GM19463 (cell line): ENCODE measurements at regions not wholly inside any gene's neighbourhood (a gene's known extent, or its start where the extent isn't known, plus 50 kb on each side); places are given as distances from the start of the nearest gene placed in this dataset.
"Not testable (repeated sequence)": the region's sequence is repeated elsewhere in the genome, so short reads cannot be mapped to it uniquely, and the experiment has no call there.

Experiments used
- ATAC-seq: cut with Tn5 transposase; IDR thresholded peaks from one replicate; pipeline ENCODE4 v1.9.1; 2021; ENCODE audit warnings: mild to moderate bottlenecking, moderate library complexity; ENCODE audit not compliant: unreplicated experiment

DNA sequence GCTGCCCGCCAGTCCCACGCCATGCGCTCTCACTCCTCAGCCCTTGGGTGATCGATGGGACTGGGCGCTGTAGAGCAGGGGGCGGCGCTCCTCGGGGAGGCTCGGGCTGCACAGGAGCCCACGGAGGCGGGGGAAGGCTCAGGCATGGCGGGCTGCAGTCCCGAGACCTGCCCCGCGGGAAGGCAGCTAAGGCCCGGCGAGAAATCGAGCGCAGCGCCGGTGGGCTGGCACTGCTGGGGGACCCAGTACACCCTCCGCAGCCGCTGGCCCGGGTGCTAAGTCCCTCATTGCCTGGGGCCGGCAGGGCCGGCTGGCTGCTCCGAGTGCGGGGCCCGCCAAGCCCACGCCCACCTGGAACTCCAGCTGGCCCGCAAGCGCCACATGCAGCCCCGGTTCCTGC, 102.2 kb upstream of the PDE10A start:
- ATAC-seq = not testable (repeated sequence)

DNA sequence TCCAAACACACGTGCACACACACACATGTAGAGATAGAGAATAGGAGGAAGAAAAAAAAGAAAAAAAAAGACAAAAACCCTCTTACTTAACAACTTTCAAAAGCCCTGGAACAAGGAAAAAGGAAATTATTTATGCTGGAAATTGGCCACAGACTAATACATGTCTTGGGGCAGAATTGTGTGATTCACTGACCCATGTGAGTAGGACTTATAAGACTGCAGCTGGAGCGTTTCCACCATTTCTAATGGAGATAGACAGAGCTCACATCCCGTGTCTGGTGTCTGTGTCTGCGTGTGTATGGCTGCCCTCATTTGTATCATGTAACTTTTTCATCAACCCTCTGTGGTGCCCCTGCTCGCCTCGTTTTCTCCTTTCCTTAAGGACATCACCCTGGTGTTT, 99.8 kb upstream of the PDE10A start:
- ATAC-seq = no peak

DNA sequence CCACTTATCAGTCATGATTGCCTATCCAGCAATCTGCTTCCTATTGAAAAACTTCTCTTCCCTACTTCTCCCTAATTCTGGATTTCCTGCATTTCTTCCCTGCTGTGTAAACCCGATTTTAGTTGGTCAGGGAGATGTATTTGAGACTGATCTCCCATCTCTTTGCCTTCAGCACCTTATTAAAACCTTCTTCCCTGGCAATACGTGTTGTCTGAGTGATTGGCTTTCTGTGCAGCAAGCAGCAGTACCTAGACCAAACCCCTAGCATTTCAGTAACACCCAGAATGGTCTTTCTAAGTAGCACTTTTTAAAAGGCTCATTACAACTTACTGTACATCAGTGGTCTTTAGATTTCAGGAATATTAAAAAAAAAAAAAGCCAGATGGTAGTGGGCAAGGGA, 99.1 kb upstream of the PDE10A start:
- no peak for ATAC-seq

DNA sequence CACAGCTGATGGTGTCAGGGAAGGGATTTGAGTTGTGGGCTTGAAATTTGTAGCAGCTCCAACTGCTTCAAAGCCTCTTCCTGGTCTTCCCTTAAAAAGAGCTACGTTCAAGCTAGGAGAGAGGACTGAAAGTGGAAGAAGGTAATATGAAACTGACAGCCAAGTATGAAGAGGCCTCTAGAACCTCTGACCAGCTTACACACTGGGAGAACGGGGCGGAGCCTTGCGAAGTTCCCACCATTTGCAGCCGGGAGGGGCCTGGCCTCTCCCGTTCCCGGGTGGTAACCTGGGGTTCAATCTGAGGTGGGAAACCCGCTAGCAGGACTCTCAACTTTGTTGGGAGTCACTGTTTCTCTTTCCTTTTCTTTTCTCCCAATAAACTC, 97.8 kb upstream of the PDE10A start:
- ATAC-seq = no peak

DNA sequence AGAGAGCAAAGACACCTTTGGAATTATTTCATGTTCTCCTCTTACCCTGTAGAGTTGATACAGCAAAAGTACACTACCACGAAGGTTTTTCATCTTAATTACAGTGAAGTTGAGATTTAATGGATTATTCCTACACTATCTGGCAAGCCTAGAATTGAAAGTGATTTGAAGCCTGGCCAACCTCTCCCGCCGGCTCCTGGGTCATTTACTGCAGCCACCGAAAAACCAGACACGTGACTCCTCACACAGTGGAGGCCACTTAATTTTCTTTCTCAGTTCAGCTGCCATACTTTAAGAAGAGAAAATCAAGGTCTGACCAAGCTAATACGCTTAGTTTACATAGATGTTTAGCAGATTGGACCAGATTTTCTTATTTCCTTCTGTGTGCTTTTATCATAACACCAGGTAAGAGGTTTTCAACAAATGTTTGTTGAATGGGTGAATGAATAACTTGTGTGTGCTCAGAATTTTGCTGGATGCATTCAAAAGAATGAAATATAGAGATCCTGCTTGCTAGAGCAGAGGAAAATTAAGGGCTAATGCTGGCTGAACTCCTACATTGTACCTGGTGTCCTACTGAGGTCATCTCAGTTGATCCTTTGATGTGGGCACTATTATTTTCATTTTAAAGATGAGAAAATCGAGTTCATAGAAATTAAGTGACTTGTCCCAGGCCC, 97.2 kb upstream of the PDE10A start:
- no peak for ATAC-seq

DNA sequence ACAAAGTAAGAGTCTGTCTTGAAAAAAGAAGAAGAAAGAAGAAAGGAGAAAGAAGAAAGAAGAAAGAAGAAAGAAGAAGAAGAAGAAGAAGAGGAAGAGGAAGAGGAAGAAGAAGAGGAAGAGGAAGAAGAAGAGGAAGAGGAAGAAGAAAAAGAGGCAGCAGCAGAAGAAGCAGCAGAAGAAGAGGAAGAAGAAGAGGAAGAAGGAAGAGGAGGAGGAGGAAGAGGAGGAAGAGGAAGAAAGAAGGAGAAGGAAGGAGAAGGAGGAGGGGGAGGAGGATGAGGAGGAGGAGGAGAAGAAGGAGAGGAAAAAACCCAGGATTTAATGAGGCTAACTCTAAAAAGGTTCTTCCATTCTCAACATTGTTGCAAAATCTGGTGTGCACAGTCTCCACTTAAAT, 95.4 kb upstream of the PDE10A start:
- no peak for ATAC-seq

DNA sequence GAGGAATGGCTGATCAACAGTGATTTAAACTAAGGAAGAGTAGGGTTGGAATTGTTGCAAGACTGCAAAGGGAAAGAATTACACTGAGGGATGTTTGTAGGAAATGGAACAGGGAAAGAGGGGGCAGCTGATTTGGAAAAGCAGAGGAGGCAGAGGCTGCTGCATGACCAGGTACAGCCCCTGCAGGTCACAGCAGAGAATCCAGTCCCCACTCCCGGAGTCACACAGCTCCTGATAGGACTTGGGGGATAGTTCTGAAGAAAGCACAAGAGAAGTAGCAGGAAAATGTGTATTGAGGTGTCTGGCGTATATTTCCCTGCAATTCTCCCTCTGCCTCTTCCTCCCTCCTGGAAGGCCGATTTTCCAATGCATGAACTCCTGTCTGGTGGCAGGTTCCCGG, 92.5 kb upstream of the PDE10A start:
- no peak for ATAC-seq

DNA sequence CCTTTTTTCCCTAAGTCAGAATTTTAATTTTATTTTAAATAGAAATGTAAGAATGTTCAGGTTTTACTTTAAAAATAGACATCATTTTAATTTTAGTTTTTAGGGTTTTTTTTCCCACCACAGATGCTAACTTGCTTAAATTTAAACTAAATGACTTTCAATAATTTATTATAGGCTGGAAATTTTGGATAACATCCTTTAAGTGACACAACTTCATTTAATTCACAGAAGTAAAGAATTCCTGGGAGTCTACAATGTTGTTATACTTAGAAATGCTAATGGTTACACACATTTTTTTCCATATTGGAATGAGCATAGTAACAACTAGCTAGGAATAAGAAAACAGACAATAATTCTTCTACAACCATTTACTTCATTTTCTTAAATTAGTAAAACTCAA, 90.5 kb upstream of the PDE10A start:
- no peak for ATAC-seq

DNA sequence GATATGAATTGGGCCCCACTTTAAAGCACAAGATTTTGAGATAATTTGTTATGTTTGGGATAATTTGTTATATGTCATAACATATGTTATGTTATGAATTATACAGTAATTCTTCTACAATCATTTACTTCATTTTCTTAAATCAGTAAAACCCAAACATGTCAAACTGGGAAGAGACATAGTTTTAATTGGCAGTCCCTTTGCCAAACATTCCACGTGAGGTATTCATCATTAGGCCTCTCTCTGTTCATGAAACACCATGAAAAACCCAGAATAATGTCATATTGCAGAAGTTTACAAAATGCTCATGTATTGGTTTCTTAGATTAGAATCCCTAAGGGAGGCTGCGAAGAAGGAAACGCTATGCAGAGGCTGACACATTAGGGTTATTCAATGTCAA, 89.4 kb upstream of the PDE10A start:
- no peak for ATAC-seq

DNA sequence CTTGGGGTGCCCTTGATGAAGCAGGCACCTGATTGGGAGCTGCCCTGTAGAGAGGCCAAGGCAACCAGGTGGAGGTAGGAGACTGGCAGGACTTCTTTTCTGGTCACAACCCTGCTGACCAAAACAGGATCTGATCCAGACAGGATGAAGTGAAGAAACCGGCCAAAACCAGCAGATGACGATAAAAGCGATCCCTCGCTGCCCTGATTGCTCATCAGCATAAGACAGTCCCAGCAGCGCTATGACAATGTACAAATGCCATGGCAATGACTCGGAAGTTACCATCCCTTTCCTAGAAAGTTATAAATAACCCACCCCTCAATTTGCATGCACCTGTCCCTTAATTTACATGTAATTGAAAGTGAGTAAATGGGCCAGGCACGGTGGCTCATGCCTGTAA, 88.4 kb upstream of the PDE10A start:
- ATAC-seq = no peak

DNA sequence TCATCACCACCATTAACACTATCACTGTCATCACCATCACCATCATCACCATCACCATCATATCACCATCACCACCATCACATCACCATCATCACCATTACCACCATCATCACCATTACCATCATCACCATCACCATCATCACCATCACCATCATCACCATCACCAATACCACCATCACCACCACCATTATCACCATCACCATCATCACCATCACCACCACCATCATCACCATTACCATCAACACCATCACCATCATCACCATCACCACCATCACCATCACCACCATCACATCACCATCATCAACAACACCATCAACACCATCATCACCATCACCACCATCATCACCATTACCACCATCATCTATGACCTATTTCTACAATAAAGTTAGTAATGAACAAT, 86.1 kb upstream of the PDE10A start:
- no peak for ATAC-seq

DNA sequence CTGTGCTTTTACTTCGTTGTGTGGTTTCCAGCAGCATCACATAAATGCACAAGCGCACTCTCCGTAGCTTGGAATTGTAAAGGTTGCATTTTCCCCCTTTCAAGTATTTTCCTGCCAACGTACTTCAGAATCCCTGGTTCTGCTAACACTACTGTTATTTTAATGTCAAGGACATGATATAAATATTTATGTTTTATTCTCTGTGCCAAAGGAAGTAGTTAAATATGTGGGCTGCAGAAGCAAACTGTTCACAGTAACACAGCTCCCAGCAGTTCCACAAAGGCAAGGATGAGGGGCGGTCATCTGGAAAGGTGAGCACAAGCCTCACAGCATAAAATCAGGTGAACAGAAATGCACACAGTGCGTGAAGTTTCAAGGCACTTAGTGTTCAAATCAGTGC, 85.3 kb upstream of the PDE10A start:
- no peak for ATAC-seq

DNA sequence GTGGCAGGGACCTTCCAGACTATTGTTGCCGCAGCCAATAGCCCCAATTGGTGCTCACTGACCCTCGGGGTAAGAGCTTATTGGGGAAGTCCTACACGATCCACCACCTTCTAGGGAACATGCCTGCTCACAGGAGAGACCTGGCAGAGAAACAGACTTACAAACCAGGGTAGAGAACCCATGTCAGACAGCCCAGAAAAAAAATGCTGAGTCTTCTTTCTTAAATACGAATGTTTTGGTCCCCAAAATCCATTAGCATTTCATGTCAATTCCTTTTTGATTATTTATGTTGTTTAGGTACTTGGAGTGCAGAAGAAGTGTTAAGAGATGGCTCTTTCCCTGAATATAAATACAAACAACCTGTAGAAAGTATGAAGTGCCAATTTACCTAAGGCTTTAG, 84.9 kb upstream of the PDE10A start:
- no peak for ATAC-seq

DNA sequence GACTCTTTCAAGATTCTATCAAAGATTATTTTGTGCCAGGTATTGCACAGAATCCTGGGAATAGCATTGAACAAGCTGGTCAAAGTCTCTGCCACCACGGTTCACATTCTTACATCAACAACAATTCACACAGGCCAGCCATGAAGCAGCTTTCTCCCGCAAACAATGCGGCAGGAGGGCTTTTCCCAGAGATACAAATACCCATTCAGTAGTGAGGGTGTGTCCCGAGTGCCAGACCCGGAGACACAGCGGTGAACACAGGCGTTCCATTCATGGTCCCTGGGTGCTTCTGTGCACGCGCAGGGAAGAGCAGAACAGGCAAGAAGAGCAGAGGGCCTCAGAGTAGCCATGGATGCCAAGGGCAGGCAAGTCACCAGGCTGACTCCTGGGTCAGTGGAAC, 83.3 kb upstream of the PDE10A start:
- ATAC-seq = no peak

DNA sequence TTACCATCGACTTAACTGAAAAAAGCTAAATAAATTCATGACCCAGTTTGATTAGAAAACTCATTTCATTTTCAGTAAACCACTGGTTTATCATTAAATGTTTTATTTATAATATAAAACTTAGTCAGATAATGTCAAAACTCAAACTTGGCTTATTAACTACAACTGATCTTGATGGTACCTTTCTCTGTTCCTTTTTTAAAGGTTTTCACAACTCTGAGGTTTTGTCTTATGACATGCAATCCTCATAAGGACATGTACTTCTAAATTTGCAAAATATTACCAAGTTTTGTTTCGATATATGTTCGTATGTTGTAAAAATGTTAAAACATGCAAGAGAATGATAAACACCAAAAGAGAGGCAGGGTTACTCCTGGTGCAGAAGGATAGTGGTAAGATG, 82.5 kb upstream of the PDE10A start:
- peak; percentile 44 for ATAC-seq

DNA sequence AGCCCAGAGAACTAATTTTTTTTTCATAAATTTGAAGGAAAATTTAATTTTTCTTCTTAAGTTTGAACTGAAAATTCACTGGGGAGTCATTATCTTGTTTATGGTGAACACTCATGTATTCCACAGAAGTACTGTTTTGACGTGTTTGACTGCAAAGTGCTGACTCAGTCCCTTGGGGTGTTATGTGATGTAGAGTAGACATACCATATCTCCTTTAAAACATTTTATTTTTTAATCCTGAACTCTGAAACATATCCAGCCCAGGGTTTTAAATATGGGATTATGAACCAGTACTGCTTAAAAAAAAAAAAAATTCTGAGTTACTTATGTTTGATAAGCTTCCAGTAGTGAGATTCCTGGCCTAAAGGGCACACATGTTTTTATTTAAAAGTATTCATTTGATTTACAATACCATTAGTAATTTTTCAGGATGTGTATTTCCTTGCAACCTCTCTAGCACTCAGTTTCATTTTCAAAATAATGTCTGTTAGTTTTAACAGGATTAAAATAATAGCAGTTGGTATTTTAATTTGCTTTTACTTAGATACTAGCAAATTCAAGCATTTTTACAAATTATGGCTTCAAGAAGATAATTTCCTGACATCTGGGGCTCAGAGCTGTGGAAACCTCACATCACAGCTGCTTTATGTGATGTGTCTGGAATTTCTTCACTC, 81.7 kb upstream of the PDE10A start:
- ATAC-seq = peak; percentile 56

DNA sequence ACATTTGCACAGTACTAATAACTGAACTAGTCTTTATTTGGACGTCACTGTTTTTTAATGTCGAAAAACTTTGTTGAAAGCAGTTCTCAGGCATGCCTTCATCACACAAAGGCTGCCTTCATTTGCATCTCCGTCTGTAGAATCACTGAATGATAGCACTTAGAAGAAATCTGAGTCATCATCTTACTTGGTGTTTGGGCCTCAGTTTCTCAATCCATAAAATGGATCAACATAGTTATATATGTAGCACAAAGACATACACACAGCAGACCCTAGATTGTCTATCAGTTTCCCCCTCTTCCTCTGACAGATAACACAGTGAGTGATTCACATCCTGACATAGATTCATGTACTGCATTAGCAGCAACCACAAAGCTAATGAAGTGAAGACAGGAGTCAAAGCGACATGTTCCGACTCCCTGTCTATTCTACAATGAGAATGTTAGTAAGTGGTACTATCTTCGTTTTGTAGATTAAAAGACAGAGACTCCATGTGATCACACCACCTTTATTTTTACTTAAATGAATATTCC, 80.4 kb upstream of the PDE10A start:
- no peak for ATAC-seq

DNA sequence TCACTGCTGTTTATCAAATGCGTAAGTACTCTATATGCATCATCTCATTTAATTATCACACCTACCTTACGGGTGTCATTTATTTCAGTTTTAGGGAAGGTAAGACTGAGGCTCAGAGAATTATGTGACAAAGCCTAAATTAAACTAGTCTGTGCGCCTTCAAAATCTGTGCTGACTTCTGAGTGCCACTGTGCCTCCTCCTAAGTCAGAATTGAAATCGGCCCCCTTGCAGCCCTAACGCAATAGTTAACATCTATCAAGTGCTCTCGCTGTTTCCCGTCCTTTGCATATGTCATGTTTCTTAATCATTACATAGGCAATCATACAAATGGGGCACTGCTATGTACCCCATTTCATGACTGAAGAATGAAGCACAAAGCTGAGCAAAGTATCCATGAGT, 79.0 kb upstream of the PDE10A start:
- no peak for ATAC-seq

DNA sequence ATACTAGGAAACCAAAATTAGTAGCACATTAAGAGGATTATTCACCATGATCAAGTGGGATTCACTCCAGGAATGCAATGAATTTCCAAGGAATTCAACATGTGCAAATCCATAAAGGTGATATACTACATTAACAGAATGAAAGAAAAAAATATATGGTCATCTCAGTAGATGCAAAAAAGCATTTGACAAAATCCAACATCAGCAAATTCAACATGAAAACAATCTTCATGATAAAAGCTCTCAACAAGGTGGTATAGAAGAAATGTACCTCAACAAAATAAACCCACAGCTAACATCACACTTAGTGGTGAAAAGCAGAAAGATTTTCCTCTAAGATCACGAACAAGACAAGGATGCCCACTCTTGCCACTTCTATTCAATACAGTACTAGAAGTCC, 74.4 kb upstream of the PDE10A start:
- ATAC-seq = no peak

DNA sequence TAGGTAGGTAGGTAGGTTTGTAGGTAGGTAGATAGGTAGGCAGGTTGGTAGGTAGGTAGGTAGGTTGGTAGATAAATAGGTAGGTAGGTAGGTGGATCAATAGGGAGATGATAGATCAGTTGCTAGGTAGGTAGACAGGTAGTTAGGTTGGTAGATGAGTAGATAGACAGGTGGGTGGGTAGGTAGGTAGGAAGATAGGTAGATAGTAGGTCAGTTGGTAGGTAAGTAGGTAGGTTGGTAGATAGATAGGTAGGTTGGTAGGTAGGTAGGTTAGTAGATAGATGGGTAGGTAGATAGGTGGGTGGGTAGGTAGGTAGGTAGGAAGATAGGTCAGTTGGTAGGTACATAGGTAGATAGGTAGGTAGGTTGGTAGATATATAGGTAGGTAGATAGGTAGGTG, 72.0 kb upstream of the PDE10A start:
- no peak for ATAC-seq

DNA sequence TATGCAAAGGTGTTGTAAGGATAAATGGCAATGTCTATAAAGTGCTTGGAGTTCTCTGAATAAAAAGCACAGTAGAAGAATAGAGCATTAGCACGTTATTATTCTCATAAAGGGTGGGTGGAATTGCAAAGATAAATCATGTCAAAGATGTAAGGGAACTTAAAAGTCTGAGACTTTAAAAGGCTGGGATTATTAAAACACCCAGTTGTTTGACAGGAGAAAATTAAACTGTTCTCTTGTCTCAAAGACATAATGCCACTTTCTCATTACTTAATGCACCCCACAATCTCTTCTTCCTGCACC, 70.4 kb upstream of the PDE10A start:
- no peak for ATAC-seq

DNA sequence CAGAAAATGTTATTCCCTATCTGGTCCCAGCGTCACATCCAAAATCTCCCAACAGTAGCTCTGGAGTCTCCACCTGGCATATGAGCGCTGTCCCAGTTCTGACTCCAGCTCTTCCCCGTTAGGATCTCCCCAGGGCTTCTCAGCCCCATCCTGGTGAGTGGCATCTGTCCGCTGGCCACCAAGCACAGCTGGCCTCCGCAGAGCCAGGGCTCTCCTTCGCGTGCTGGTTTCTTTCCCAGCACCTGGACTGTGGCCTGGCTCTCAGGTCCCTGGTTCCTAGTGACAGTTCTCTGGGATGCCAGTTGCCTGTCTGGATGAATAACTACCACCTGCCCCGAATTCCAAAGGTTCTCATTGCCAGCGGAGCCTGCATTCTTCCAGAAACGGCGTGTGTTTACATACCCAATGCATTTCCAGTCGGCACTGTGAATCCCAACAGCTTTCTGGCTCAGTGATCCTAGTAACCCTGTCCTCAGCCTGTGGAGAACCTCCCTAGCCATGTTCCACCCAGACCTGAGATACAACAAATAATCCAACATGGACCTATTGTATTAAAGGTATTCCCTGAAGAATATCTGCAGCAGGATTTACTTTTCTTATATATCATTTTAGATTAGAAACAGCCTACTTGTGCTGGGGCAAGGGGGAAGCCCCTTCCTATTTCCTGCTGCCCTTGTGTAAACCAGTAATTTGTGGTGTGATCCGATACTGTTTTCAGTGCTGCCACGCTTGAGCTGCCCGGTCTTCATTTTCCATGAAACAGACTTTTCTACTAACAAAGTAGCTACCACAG, 69.9 kb upstream of the PDE10A start:
- ATAC-seq = peak; percentile 69
